Thyroid gland (tissue), 4 donors: ENCODE measurements at regions not wholly inside any gene's neighbourhood (a gene's known extent, or its start where the extent isn't known, plus 50 kb on each side); places are given as distances from the start of the nearest gene placed in this dataset.

Experiments
- POLR2A ChIP-seq, 2 donors: fragments of 450-650 bp; IDR thresholded peaks; one replicate each; pipeline ENCODE4 v1.6.1; 2017; ENCODE audit warnings: antibody characterized with exemption in 2 of 2, mild to moderate bottlenecking in 2 of 2, moderate library complexity in 1 of 2
- TF ChIP-seq, protein P1 (sequence below), 6 experiments: fragments of 200-600 bp in 3 of 6; fragments of 450-650 bp in 3 of 6; sonication (generic) in 3 of 6; IDR thresholded peaks; one replicate each; pipeline ENCODE4 v1.5.1; 2016 to 2019; ENCODE audit warnings: antibody characterized with exemption in 6 of 6, mild to moderate bottlenecking in 2 of 6, inconsistent platforms in 1 of 6, moderate library complexity in 1 of 6

DNA sequence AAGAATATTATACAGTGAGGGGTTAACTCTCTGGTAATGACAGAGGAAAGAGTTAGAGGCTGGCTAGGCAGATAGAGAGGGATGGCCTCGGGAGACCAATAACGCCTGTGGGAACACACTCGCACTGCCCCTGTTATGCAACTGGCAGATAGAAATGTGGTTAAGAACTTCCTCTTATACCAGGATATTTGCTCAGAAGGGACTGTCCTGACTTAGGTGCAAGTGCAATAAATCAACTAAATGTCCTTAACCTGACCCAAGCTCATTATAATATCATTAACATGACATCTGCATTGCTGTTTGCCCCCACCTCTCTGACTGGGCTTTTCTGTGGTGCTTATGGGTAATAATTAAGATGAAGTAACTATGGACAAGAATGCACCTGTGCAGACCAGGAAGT lies 1518.0 kb downstream of the NCAM2 start:
- TF ChIP-seq, protein P1, sequence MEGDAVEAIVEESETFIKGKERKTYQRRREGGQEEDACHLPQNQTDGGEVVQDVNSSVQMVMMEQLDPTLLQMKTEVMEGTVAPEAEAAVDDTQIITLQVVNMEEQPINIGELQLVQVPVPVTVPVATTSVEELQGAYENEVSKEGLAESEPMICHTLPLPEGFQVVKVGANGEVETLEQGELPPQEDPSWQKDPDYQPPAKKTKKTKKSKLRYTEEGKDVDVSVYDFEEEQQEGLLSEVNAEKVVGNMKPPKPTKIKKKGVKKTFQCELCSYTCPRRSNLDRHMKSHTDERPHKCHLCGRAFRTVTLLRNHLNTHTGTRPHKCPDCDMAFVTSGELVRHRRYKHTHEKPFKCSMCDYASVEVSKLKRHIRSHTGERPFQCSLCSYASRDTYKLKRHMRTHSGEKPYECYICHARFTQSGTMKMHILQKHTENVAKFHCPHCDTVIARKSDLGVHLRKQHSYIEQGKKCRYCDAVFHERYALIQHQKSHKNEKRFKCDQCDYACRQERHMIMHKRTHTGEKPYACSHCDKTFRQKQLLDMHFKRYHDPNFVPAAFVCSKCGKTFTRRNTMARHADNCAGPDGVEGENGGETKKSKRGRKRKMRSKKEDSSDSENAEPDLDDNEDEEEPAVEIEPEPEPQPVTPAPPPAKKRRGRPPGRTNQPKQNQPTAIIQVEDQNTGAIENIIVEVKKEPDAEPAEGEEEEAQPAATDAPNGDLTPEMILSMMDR (IDR thresholded peaks at IDR 0.05), result no peak
- TF ChIP-seq POLR2A (IDR thresholded peaks at IDR 0.05), result no peak
